Tibial nerve (tissue), 4 donors: ENCODE measurements at regions not wholly inside any gene's neighbourhood (a gene's known extent, or its start where the extent isn't known, plus 50 kb on each side); places are given as distances from the start of the nearest gene placed in this dataset.

Source experiments
- DNase-seq, 2 donors: peaks; one replicate each; pipeline ENCODE4 v3.0.0-alpha.2; 2019; ENCODE audit warnings: low spot score in 2 of 2
- H3K27ac ChIP-seq, 4 donors: fragments of 200-600 bp; sonication (generic) in 3 of 4; one replicate each; pipeline ENCODE4 v1.5.1; 2017 to 2019; ENCODE audit warnings: mild to moderate bottlenecking in 1 of 4
- H3K27me3 ChIP-seq, 2 donors: fragments of 200-600 bp; sonication (generic) in 1 of 2; one replicate each; pipeline versions ENCODE4 v1.5.1 to v1.6.0; 2017 to 2019
- H3K36me3 ChIP-seq, 3 donors: fragments of 200-600 bp; sonication (generic); one replicate each; pipeline ENCODE4 v1.5.1; 2018 to 2019
- H3K4me1 ChIP-seq, 4 donors: fragments of 200-600 bp; sonication (generic) in 3 of 4; one replicate each; pipeline ENCODE4 v1.5.1; 2017 to 2019
- H3K4me3 ChIP-seq, 4 donors: fragments of 200-600 bp; sonication (generic) in 3 of 4; one replicate each; pipeline ENCODE4 v1.5.1; 2017 to 2019; ENCODE audit warnings: mild to moderate bottlenecking in 1 of 4, moderate library complexity in 1 of 4
- H3K9me3 ChIP-seq, 4 donors: fragments of 200-600 bp; sonication (generic) in 3 of 4; one replicate each; pipeline ENCODE4 v1.5.1; 2017 to 2019
- CTCF ChIP-seq, 5 experiments: fragments of 200-600 bp in 3 of 5; fragments of 450-650 bp in 2 of 5; sonication (generic) in 3 of 5; IDR thresholded peaks; one replicate each; pipeline ENCODE4 v1.5.1; 2016 to 2019; ENCODE audit warnings: antibody characterized with exemption in 5 of 5, mild to moderate bottlenecking in 3 of 5, moderate library complexity in 2 of 5
- EP300 ChIP-seq, 2 donors: sonication (generic); formaldehyde crosslinking; IDR thresholded peaks; one replicate each; pipeline ENCODE4 v1.6.1; 2017; ENCODE audit warnings: antibody characterized with exemption in 2 of 2, mild to moderate bottlenecking in 1 of 2
- POLR2A ChIP-seq, 2 donors: fragments of 450-650 bp; IDR thresholded peaks; one replicate each; pipeline ENCODE4 v1.6.1; 2017; ENCODE audit warnings: antibody characterized with exemption in 2 of 2, mild to moderate bottlenecking in 2 of 2, moderate library complexity in 2 of 2
- WGBS, 2 donors: methylation state at CpG; one replicate each; pipeline ENCODE4 v1.1.5; 2018; 5-methylcytosine and 5-hydroxymethylcytosine counted together

GRCh38 chrX:40261833-40262156, 164.0 kb upstream of the BCOR start:
- peaks cover 0 to 22% (median 3%) of the 10 kb centered on the region in 4 donors for H3K4me1 ChIP-seq
- H3K27ac ChIP-seq, result peak overlapping the region in 1 of 4 donors; percentile 41
- H3K9me3 ChIP-seq, result no peaks in the 10 kb centered on the region
- H3K4me3 ChIP-seq, result no peak overlapping the region
- DNase-seq, result no peak
- no peaks in the 10 kb centered on the region for H3K36me3 ChIP-seq
- WGBS, 2 donors, result 0 to 84% methylated on average over 1 to 7 of the region's 7 CpGs
- no peaks in the 10 kb centered on the region for H3K27me3 ChIP-seq
- TF ChIP-seq EP300 (IDR thresholded peaks at IDR 0.05), result no peak
- no peak for TF ChIP-seq CTCF (IDR thresholded peaks at IDR 0.05)

GRCh38 chrX:40260146-40260747, 162.5 kb upstream of the BCOR start:
- H3K4me3 ChIP-seq, result no peak overlapping the region
- TF ChIP-seq EP300 (IDR thresholded peaks at IDR 0.05), result no peak
- no peak for TF ChIP-seq POLR2A (IDR thresholded peaks at IDR 0.05)
- TF ChIP-seq CTCF (IDR thresholded peaks at IDR 0.05), result no peak
- H3K36me3 ChIP-seq, result no peaks in the 10 kb centered on the region
- peaks cover 0 to 15% (median 3%) of the 10 kb centered on the region in 4 donors for H3K4me1 ChIP-seq
- DNase-seq, result no peak
- no peaks in the 10 kb centered on the region for H3K9me3 ChIP-seq
- no peak overlapping the region for H3K27ac ChIP-seq
- H3K27me3 ChIP-seq, result no peaks in the 10 kb centered on the region
- WGBS, 2 donors, result 78 to 87% methylated on average over 10 to 12 of the region's 14 CpGs

GRCh38 chrX:40258909-40259308, 161.2 kb upstream of the BCOR start:
- no peaks in the 10 kb centered on the region for H3K36me3 ChIP-seq
- no peaks in the 10 kb centered on the region for H3K27me3 ChIP-seq
- peaks cover 0 to 15% (median 3%) of the 10 kb centered on the region in 4 donors for H3K4me1 ChIP-seq
- no peak overlapping the region for H3K27ac ChIP-seq
- WGBS, 2 donors, result 87 to 89% methylated on average over 6 of the region's 6 CpGs
- H3K9me3 ChIP-seq, result no peaks in the 10 kb centered on the region
- no peak for TF ChIP-seq CTCF (IDR thresholded peaks at IDR 0.05)
- TF ChIP-seq POLR2A (IDR thresholded peaks at IDR 0.05), result no peak
- no peak for TF ChIP-seq EP300 (IDR thresholded peaks at IDR 0.05)
- no peak for DNase-seq
- no peak overlapping the region for H3K4me3 ChIP-seq

- Histone ChIP-seq H3K4me1 (no peaks in the 10 kb centered on the region), H3K36me3 (no peaks in the 10 kb centered on the region), H3K9me3 (no peaks in the 10 kb centered on the region), H3K27me3 (no peaks in the 10 kb centered on the region), H3K4me3 (no peak overlapping the region), H3K27ac (no peak overlapping the region)
- TF ChIP-seq EP300 (IDR thresholded peaks at IDR 0.05), result no peak
- no peak for TF ChIP-seq CTCF (IDR thresholded peaks at IDR 0.05)
- no peak for TF ChIP-seq POLR2A (IDR thresholded peaks at IDR 0.05)
- DNase-seq, result no peak
- 85 to 92% methylated on average over 5 of the region's 5 CpGs for WGBS, 2 donors
Measured at GRCh38 chrX:40253771-40254170, 156.0 kb upstream of the BCOR start.

GRCh38 chrX:40249582-40249981, 151.8 kb upstream of the BCOR start:
- 77 to 80% methylated on average over 5 of the region's 5 CpGs for WGBS, 2 donors
- H3K4me3 ChIP-seq, result no peak overlapping the region
- H3K27me3 ChIP-seq, result no peaks in the 10 kb centered on the region
- TF ChIP-seq EP300 (IDR thresholded peaks at IDR 0.05), result no peak
- no peak for TF ChIP-seq POLR2A (IDR thresholded peaks at IDR 0.05)
- no peak for TF ChIP-seq CTCF (IDR thresholded peaks at IDR 0.05)
- DNase-seq, result no peak
- no peaks in the 10 kb centered on the region for H3K36me3 ChIP-seq
- H3K4me1 ChIP-seq, result peaks cover 0 to 13% (median 0%) of the 10 kb centered on the region in 4 donors
- no peaks in the 10 kb centered on the region for H3K9me3 ChIP-seq
- no peak overlapping the region for H3K27ac ChIP-seq
